Astrocyte (in vitro differentiated cells and primary cell): ENCODE measurements at regions not wholly inside any gene's neighbourhood (a gene's known extent, or its start where the extent isn't known, plus 50 kb on each side); places are given as distances from the start of the nearest gene placed in this dataset.

Source experiments
- DNase-seq: peaks from one replicate; pipeline ENCODE4 v3.0.0-alpha.2; 2010; ENCODE audit warnings: low read depth
- FAIRE-seq: peaks from 2 replicates; lab custom pipeline; 2011; peaks lifted over from hg19 to GRCh38; lab: Jason Lieb, UNC
- H2AFZ ChIP-seq: 2 replicates; pipeline ENCODE4 v1.6.0; 2012; ENCODE audit warnings: low read depth, low read length, inconsistent platforms
- H3K27ac ChIP-seq: 2 replicates; pipeline ENCODE4 v1.5.1; 2011; ENCODE audit warnings: low read depth, low read length, inconsistent platforms
- H3K27me3 ChIP-seq: 2 replicates; pipeline ENCODE4 v1.6.0; 2011; ENCODE audit warnings: low read length, inconsistent platforms; ENCODE audit not compliant: insufficient read depth
- H3K36me3 ChIP-seq: 2 replicates; pipeline ENCODE4 v1.5.1; 2011; ENCODE audit warnings: low read length, inconsistent platforms; ENCODE audit not compliant: insufficient read depth
- H3K4me1 ChIP-seq: 2 replicates; pipeline ENCODE4 v1.5.1; 2011; ENCODE audit warnings: low read length, inconsistent platforms; ENCODE audit not compliant: insufficient read depth
- H3K4me2 ChIP-seq: 2 replicates; pipeline ENCODE4 v1.6.0; 2012; ENCODE audit warnings: low read length, inconsistent platforms
- H3K4me3 ChIP-seq: 2 replicates; pipeline ENCODE4 v1.5.1; 2011; ENCODE audit warnings: low read depth, mild to moderate bottlenecking, low read length, inconsistent platforms; ENCODE audit not compliant: insufficient read depth
- H3K79me2 ChIP-seq: 2 replicates; pipeline ENCODE4 v1.6.0; 2012; ENCODE audit warnings: mild to moderate bottlenecking, low read length, inconsistent platforms; ENCODE audit not compliant: insufficient read depth
- H3K9ac ChIP-seq: 2 replicates; pipeline ENCODE4 v1.6.0; 2012; ENCODE audit warnings: mild to moderate bottlenecking, low read length, inconsistent platforms
- H3K9me3 ChIP-seq: 2 replicates; pipeline ENCODE4 v1.5.1; 2012; ENCODE audit warnings: low read depth, mild to moderate bottlenecking, low read length, inconsistent platforms; ENCODE audit not compliant: insufficient read depth
- H4K20me1 ChIP-seq: 2 replicates; pipeline ENCODE4 v1.6.0; 2012; ENCODE audit warnings: low read length, inconsistent platforms; ENCODE audit not compliant: insufficient read depth
- H3K27ac Mint-ChIP-seq: one replicate; pipeline ENCODE4 v1.8.0; 2021; ENCODE audit warnings: mild to moderate bottlenecking, mixed read lengths; ENCODE audit not compliant: unreplicated experiment
- H3K27me3 Mint-ChIP-seq: one replicate; pipeline ENCODE4 v1.8.0; 2021; ENCODE audit warnings: low read depth, mixed read lengths; ENCODE audit not compliant: unreplicated experiment
- H3K36me3 Mint-ChIP-seq: one replicate; pipeline ENCODE4 v1.8.0; 2021; ENCODE audit warnings: low read depth, mixed read lengths; ENCODE audit not compliant: unreplicated experiment
- H3K4me1 Mint-ChIP-seq: one replicate; pipeline ENCODE4 v1.8.0; 2021; ENCODE audit warnings: low read depth, mixed read lengths; ENCODE audit not compliant: unreplicated experiment
- H3K4me3 Mint-ChIP-seq: one replicate; pipeline ENCODE4 v1.8.0; 2021; ENCODE audit warnings: mild to moderate bottlenecking, moderate library complexity, mixed read lengths; ENCODE audit not compliant: unreplicated experiment
- H3K9me3 Mint-ChIP-seq: one replicate; pipeline ENCODE4 v1.8.0; 2021; ENCODE audit warnings: mild to moderate bottlenecking, mixed read lengths; ENCODE audit not compliant: unreplicated experiment
- EZH2 ChIP-seq: IDR thresholded peaks from 2 replicates; pipeline ENCODE4 v1.6.1; 2012; ENCODE audit warnings: mild to moderate bottlenecking, low read length, inconsistent platforms; ENCODE audit not compliant: insufficient read depth
- TF ChIP-seq, protein P1 (sequence below): IDR thresholded peaks from 2 replicates; pipeline ENCODE4 v1.5.1; 2011; ENCODE audit warnings: low read depth, mild to moderate bottlenecking, inconsistent platforms, low read length, moderate library complexity; ENCODE audit not compliant: insufficient read depth

DNA sequence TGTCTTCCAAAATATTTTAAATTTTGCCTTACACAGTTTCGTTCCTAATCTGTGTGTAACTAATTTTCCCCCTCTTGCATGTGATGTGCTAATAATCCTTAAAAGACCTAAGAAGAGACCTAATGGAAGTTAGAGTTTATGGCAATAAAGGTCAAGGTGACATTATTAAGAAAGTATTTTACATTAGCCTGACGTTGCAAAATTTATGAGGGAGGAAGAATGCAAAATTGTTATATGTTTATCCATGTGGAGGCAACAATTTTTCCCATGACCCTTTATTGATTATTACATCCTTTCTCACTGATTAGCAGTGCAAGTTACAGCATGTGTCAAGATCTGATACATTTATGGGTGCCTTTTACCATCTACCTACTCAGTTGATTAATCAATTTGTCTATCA lies 373.8 kb upstream of the ROBO1 start:
- FAIRE-seq: no peak
- no peaks in the 10 kb centered on the region for H3K27me3 ChIP-seq

DNA sequence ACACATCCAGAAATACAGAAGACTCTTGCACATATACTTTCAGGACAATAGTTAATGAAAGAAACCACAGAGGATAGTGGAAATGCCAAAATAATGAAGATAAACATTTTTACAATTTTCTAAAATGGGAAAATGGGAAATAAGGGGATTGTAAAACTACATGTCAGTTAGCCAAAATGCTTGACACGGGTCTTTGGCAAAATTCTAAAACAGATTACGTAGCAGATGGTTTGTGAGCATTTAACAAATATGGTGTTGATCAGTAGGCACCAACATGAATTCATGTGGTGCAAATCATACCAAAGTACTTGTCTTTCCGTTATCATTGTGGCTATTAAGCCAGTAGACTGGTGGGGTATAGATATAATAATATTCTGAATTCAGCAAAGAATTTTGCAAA lies 348.5 kb upstream of the ROBO1 start:
- DNase-seq (no peak), FAIRE-seq (no peak)
- no peaks in the 10 kb centered on the region for H4K20me1 ChIP-seq
- Mint-ChIP-seq H3K27me3 (no peaks in the 10 kb centered on the region), H3K36me3 (no peaks in the 10 kb centered on the region), H3K4me1 (no peaks in the 10 kb centered on the region), H3K9me3 (no peaks in the 10 kb centered on the region), H3K27ac (no peak overlapping the region), H3K4me3 (no peak overlapping the region)
- no peak overlapping the region for H3K4me2 ChIP-seq
- H3K9ac ChIP-seq: no peak overlapping the region
- no peak overlapping the region for H3K27ac ChIP-seq
- H3K4me1 ChIP-seq: no peaks in the 10 kb centered on the region
- H3K27me3 ChIP-seq: no peaks in the 10 kb centered on the region
- no peaks in the 10 kb centered on the region for H3K79me2 ChIP-seq
- H3K36me3 ChIP-seq: no peaks in the 10 kb centered on the region
- no peaks in the 10 kb centered on the region for H3K9me3 ChIP-seq
- no peak for TF ChIP-seq EZH2
- TF ChIP-seq, protein P1, sequence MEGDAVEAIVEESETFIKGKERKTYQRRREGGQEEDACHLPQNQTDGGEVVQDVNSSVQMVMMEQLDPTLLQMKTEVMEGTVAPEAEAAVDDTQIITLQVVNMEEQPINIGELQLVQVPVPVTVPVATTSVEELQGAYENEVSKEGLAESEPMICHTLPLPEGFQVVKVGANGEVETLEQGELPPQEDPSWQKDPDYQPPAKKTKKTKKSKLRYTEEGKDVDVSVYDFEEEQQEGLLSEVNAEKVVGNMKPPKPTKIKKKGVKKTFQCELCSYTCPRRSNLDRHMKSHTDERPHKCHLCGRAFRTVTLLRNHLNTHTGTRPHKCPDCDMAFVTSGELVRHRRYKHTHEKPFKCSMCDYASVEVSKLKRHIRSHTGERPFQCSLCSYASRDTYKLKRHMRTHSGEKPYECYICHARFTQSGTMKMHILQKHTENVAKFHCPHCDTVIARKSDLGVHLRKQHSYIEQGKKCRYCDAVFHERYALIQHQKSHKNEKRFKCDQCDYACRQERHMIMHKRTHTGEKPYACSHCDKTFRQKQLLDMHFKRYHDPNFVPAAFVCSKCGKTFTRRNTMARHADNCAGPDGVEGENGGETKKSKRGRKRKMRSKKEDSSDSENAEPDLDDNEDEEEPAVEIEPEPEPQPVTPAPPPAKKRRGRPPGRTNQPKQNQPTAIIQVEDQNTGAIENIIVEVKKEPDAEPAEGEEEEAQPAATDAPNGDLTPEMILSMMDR: no peak
- no peak overlapping the region for H2AFZ ChIP-seq
- no peak overlapping the region for H3K4me3 ChIP-seq

More for the DNA sequence above, 373.8 kb upstream of the ROBO1 start:
- no peaks in the 10 kb centered on the region for H3K9me3 ChIP-seq
- no peak overlapping the region for H3K27ac Mint-ChIP-seq
- no peak overlapping the region for H3K9ac ChIP-seq
- no peak for DNase-seq
- no peaks in the 10 kb centered on the region for H3K79me2 ChIP-seq
- H3K4me1 Mint-ChIP-seq: no peaks in the 10 kb centered on the region
- H3K4me3 ChIP-seq: no peak overlapping the region
- no peaks in the 10 kb centered on the region for H3K36me3 Mint-ChIP-seq
- no peak overlapping the region for H2AFZ ChIP-seq
- H3K4me3 Mint-ChIP-seq: no peak overlapping the region
- no peak overlapping the region for H3K4me2 ChIP-seq
- H3K36me3 ChIP-seq: no peaks in the 10 kb centered on the region
- H3K27ac ChIP-seq: no peak overlapping the region
- peaks cover 3% of the 10 kb centered on the region for H3K9me3 Mint-ChIP-seq
- no peaks in the 10 kb centered on the region for H3K4me1 ChIP-seq
- TF ChIP-seq, protein P1: no peak
- TF ChIP-seq EZH2: no peak
- H3K27me3 Mint-ChIP-seq: no peaks in the 10 kb centered on the region
- no peaks in the 10 kb centered on the region for H4K20me1 ChIP-seq

DNA sequence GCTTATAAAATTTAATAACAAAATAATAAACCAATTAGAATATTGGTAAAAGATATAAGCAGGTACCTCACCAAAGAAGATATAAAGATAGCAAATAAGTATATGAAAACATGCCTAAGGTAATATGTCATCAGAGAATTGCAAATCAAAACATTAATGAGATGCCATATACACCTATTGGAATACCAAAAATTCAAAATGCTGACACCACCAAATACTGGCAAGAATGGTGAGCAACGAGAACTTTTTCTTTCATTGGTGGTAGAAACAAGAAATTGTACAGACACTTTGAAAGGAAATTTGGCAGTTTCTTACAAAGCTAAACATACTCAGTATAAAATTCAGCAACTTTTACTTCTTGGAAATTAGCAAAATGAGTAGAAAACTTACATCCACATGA lies 346.9 kb upstream of the ROBO1 start:
- Histone ChIP-seq H3K36me3 (no peaks in the 10 kb centered on the region), H3K4me3 (no peak overlapping the region), H3K9ac (no peak overlapping the region), H3K9me3 (no peaks in the 10 kb centered on the region), H3K27me3 (no peaks in the 10 kb centered on the region), H2AFZ (no peak overlapping the region), H3K79me2 (no peaks in the 10 kb centered on the region), H3K4me1 (no peaks in the 10 kb centered on the region), H3K4me2 (no peak overlapping the region), H4K20me1 (no peaks in the 10 kb centered on the region), H3K27ac (no peak overlapping the region)
- Mint-ChIP-seq H3K27me3 (no peaks in the 10 kb centered on the region), H3K4me3 (no peak overlapping the region), H3K27ac (no peak overlapping the region), H3K9me3 (no peaks in the 10 kb centered on the region), H3K4me1 (no peaks in the 10 kb centered on the region), H3K36me3 (no peaks in the 10 kb centered on the region)
- TF ChIP-seq EZH2: no peak
- TF ChIP-seq, protein P1: no peak
- DNase-seq (no peak), FAIRE-seq (no peak)
